ENCODE measurements at regions not wholly inside any gene's neighbourhood (a gene's known extent, or its start where the extent isn't known, plus 50 kb on each side); places are given as distances from the start of the nearest gene placed in this dataset.

GRCh38 chr5:62727861-62728260, 149.2 kb downstream of the LRRC70 start:
- no peak for DNase-seq (ENCODE audit: low read depth)
- no peak overlapping the region for H3K4me3 ChIP-seq (ENCODE audit: low read depth, low read length)
- TF ChIP-seq, protein P1, sequence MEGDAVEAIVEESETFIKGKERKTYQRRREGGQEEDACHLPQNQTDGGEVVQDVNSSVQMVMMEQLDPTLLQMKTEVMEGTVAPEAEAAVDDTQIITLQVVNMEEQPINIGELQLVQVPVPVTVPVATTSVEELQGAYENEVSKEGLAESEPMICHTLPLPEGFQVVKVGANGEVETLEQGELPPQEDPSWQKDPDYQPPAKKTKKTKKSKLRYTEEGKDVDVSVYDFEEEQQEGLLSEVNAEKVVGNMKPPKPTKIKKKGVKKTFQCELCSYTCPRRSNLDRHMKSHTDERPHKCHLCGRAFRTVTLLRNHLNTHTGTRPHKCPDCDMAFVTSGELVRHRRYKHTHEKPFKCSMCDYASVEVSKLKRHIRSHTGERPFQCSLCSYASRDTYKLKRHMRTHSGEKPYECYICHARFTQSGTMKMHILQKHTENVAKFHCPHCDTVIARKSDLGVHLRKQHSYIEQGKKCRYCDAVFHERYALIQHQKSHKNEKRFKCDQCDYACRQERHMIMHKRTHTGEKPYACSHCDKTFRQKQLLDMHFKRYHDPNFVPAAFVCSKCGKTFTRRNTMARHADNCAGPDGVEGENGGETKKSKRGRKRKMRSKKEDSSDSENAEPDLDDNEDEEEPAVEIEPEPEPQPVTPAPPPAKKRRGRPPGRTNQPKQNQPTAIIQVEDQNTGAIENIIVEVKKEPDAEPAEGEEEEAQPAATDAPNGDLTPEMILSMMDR (IDR thresholded peaks at IDR 0.05; ENCODE audit: low read depth, low read length), result no peak
- TF ChIP-seq, protein P2, sequence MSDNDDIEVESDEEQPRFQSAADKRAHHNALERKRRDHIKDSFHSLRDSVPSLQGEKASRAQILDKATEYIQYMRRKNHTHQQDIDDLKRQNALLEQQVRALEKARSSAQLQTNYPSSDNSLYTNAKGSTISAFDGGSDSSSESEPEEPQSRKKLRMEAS (IDR thresholded peaks at IDR 0.05; ENCODE audit: low read depth, low read length), result no peak
- TF ChIP-seq MYC (IDR thresholded peaks at IDR 0.05; ENCODE audit: low read depth, low read length) (no peak), POLR2A (IDR thresholded peaks at IDR 0.05; ENCODE audit: extremely low read depth, insufficient read length) (no peak)

- no peak overlapping the region for H3K4me3 ChIP-seq (ENCODE audit: low read depth, low read length)
- TF ChIP-seq MYC (IDR thresholded peaks at IDR 0.05; ENCODE audit: low read depth, low read length) (no peak), POLR2A (IDR thresholded peaks at IDR 0.05; ENCODE audit: extremely low read depth, insufficient read length) (no peak)
- TF ChIP-seq, protein P1 (IDR thresholded peaks at IDR 0.05; ENCODE audit: low read depth, low read length), result no peak
- TF ChIP-seq, protein P2 (IDR thresholded peaks at IDR 0.05; ENCODE audit: low read depth, low read length), result no peak
- no peak for DNase-seq (ENCODE audit: low read depth)
Measured at GRCh38 chr5:62727184-62727583, 148.6 kb downstream of the LRRC70 start.

DNA sequence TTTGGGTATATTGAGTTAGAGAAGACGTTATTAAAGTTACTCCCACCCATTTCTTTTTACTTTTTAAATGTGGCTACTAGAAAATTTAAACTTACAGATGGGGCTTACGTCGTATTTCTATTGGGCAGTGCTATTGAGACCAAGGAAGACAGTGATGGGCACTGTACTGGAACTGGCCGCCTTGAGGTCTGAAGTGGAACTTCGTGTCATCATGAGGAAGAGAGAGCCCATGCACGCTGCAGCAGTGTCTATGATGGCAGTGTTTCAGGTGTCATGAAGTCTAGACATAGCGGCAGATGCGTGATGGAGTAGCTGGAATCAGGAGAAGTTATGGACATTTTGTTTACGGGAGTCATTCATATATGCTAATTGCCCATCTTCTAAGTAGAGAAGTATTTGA, 143.7 kb downstream of the LRRC70 start:
- H3K4me3 ChIP-seq (ENCODE audit: low read depth, low read length), result no peak overlapping the region
- no peak for TF ChIP-seq MYC (IDR thresholded peaks at IDR 0.05; ENCODE audit: low read depth, low read length)
- TF ChIP-seq, protein P2 (IDR thresholded peaks at IDR 0.05; ENCODE audit: low read depth, low read length), result no peak
- no peak for TF ChIP-seq POLR2A (IDR thresholded peaks at IDR 0.05; ENCODE audit: extremely low read depth, insufficient read length)
- TF ChIP-seq, protein P1 (IDR thresholded peaks at IDR 0.05; ENCODE audit: low read depth, low read length), result no peak
- no peak for DNase-seq (ENCODE audit: low read depth)

DNA sequence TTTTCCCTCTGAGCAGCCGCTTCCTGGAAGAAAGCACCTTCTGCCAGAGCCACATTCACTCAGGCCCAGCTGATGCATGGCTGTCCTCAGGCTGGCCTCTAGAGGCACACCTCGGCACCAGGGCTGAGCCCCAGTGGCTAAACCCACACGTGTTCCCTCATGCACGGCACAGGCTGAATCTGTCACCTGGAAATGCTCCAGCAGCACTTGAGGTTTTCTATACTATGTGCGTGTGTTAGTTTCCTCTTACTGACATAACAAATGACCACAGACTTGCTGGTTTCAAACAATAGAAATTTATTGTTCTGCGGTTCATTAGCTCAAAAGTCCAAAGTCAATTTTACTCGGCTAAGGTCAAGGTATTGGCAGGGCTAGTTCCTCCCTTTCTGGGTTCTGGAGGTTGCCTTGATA, 141.4 kb downstream of the LRRC70 start:
- TF ChIP-seq, protein P1 (IDR thresholded peaks at IDR 0.05; ENCODE audit: low read depth, low read length), result peak; percentile 18
- TF ChIP-seq MYC (IDR thresholded peaks at IDR 0.05; ENCODE audit: low read depth, low read length) (no peak), POLR2A (IDR thresholded peaks at IDR 0.05; ENCODE audit: extremely low read depth, insufficient read length) (no peak)
- TF ChIP-seq, protein P2 (IDR thresholded peaks at IDR 0.05; ENCODE audit: low read depth, low read length), result no peak

GRCh38 chr5:62719061-62719720, 140.6 kb downstream of the LRRC70 start:
- H3K4me3 ChIP-seq (ENCODE audit: low read depth, low read length), result no peak overlapping the region
- TF ChIP-seq, protein P1 (IDR thresholded peaks at IDR 0.05; ENCODE audit: low read depth, low read length), result no peak
- TF ChIP-seq, protein P2 (IDR thresholded peaks at IDR 0.05; ENCODE audit: low read depth, low read length), result no peak
- TF ChIP-seq POLR2A (IDR thresholded peaks at IDR 0.05; ENCODE audit: extremely low read depth, insufficient read length) (no peak), MYC (IDR thresholded peaks at IDR 0.05; ENCODE audit: low read depth, low read length) (no peak)
- DNase-seq (ENCODE audit: low read depth), result no peak

More for the DNA sequence above, 141.4 kb downstream of the LRRC70 start:
- H3K4me3 ChIP-seq (ENCODE audit: low read depth, low read length), result no peak overlapping the region
- DNase-seq (ENCODE audit: low read depth), result peak; percentile 17
